NCI-H2196 (cell line): ENCODE measurements at regions not wholly inside any gene's neighbourhood (a gene's known extent, or its start where the extent isn't known, plus 50 kb on each side); places are given as distances from the start of the nearest gene placed in this dataset.

ENCODE experiments used
- DNase-seq: peaks from one replicate; lab custom pipeline; 2025; ENCODE audit not compliant: unreplicated experiment; lab: John Stamatoyannopoulos, UW

- DNase-seq = no peak
Observed at GRCh38 chr16:47781673-47782072, 320.5 kb downstream of the PHKB start.

- DNase-seq = no peak
Observed at GRCh38 chr16:47780213-47780875, 319.2 kb downstream of the PHKB start.

DNA sequence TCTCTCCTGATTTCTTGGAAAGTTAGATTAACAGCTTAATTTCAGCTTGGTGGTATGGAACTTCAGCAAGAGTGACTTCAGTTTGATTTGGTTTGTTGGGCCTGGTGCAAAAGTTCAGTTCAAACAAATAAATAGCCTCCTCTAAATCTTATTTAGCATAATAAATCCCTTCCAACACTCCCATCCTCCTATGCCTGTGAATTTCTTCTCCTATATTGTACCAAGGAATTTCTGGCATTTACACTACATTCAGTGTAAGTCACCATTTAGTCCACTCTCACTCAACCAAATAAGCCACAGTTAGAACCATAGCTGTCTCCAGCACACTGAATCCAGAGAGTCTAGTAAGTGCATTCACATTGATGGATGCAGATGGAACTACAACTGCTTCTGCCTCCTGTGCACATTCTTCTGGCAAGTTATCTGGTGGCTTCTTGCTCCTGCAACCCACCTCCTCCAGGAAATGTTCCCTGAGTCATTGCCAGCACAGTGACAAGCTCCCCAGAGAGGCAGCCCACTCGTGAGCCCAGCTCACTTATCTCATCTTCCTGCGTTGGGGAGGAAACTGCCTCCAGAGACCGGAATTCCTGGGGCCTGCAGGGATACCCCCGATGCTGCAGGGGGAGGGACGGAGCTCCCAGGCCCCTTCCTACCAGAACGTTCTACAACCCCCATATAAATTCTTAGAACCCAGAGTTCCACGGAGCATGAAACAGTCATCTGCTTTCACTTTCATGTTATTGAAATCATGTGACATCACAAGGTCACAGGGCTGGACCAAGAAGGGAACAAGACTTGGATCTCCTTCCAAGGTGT lies 318.3 kb downstream of the PHKB start:
- DNase-seq = no peak

DNA sequence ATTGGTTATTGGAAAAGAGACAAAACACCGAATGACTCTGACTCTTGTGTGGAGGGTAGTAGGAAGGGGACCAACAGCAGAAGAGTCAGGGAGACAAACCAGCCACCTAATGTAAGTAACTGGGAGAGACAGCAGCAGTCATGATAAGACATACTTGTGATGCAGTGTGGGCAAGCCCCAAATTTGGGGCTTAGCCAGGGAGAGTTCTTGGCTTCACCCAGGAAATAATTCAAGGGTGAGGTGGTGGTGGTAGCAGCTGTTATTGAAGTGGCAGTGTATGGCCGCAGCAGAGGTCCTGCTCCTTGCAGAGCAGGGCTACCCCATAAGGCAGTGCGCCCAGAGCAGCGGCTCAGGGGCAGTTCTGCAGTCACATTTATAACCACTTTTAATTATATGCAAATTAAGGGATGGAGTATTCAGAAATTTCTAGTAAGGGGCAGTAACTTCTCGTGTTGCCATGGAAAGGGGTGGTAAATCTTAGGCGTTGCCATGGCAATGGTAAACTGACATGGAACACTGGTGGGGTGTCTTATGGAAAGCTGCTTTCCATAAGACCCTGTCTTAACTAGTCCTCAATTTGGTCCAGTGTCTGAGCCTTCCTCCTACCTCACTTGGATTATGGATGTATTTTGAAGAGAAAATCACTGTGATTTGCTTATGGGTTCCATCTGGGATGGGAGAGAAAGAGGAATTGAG lies 317.1 kb downstream of the PHKB start:
- DNase-seq = no peak

- DNase-seq = no peak
Observed at GRCh38 chr16:47777220-47777619, 316.1 kb downstream of the PHKB start.

DNA sequence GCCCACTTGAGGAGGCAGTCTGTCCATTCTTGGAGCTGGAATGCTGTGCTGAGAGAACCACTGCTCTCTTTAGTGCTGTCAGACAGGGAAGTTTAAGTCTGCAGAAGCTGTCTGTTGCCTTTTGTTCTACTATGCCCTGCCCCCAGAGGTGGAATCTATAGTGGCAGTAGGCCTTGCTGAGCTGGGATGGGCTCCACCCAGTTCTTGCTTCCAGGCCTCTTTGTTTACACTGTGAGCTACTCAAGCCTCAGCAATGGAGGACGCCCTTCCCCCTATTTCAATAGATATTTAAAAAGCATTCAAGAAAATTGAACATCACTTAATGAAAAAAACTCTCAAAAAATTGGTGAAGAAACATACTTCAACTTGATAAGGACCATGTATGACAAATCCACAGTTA lies 313.5 kb downstream of the PHKB start:
- DNase-seq = no peak

DNA sequence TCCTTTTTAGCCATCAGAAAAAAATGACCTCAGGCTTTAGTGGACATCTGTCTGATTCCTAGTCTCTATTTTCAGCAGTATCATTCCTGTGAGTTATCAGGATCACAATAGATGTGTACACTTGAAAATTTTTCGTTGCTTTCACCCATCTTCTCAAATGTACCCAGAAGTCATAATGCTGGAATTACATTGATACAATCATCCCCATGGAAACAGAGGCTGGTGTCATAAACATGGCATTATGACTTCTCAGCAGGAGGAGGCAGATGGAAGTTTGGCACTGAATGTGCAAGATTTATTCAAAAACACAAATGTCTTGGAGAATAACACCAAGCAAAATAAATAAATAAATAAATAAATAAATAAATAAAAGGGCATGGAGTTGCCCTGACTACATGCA lies 292.5 kb downstream of the PHKB start:
- no peak for DNase-seq
